GM21390 (cell line): ENCODE measurements at regions not wholly inside any gene's neighbourhood (a gene's known extent, or its start where the extent isn't known, plus 50 kb on each side); places are given as distances from the start of the nearest gene placed in this dataset.
"Not testable (repeated sequence)": the region's sequence is repeated elsewhere in the genome, so short reads cannot be mapped to it uniquely, and the experiment has no call there.

Experiments used
- ATAC-seq: cut with Tn5 transposase; IDR thresholded peaks from one replicate; pipeline ENCODE4 v1.9.1; 2021; ENCODE audit not compliant: unreplicated experiment

GRCh38 chr20:53857723-53858236, 212.6 kb downstream of the BCAS1 start:
- ATAC-seq: no peak

GRCh38 chr20:53856300-53857295, 213.8 kb downstream of the BCAS1 start:
- no peak for ATAC-seq

- ATAC-seq: no peak
Measured at GRCh38 chr20:53855733-53856132, 214.7 kb downstream of the BCAS1 start.

GRCh38 chr20:53854609-53854926, 215.8 kb downstream of the BCAS1 start:
- not testable (repeated sequence) for ATAC-seq

- no peak for ATAC-seq
Measured at GRCh38 chr20:53853111-53853713, 217.2 kb downstream of the BCAS1 start.

GRCh38 chr20:53852691-53853090, 217.7 kb downstream of the BCAS1 start:
- no peak for ATAC-seq

GRCh38 chr20:53852014-53852413, 218.4 kb downstream of the BCAS1 start:
- ATAC-seq: no peak

- no peak for ATAC-seq
Measured at GRCh38 chr20:53850319-53850718, 220.1 kb downstream of the BCAS1 start.

GRCh38 chr20:53849471-53850059, 220.8 kb downstream of the BCAS1 start:
- ATAC-seq: no peak

- no peak for ATAC-seq
Measured at GRCh38 chr20:53848304-53848703, 222.1 kb downstream of the BCAS1 start.

GRCh38 chr20:53847837-53848170, 222.6 kb downstream of the BCAS1 start:
- ATAC-seq: no peak

- ATAC-seq: no peak
Measured at GRCh38 chr20:53847139-53847836, 223.1 kb downstream of the BCAS1 start.

- ATAC-seq: no peak
Measured at GRCh38 chr20:53846640-53847039, 223.8 kb downstream of the BCAS1 start.

- ATAC-seq: no peak
Measured at GRCh38 chr20:53845980-53846379, 224.4 kb downstream of the BCAS1 start.

- no peak for ATAC-seq
Measured at GRCh38 chr20:53844259-53844658, 226.1 kb downstream of the BCAS1 start.

- ATAC-seq: no peak
Measured at GRCh38 chr20:53843645-53844044, 226.7 kb downstream of the BCAS1 start.

- ATAC-seq: no peak
Measured at GRCh38 chr20:53842301-53843099, 227.9 kb downstream of the BCAS1 start.

GRCh38 chr20:53841741-53842140, 228.7 kb downstream of the BCAS1 start:
- no peak for ATAC-seq

GRCh38 chr20:53840532-53840931, 229.9 kb downstream of the BCAS1 start:
- no peak for ATAC-seq

- peak; percentile 60 for ATAC-seq
Measured at GRCh38 chr20:53839423-53840176, 230.8 kb downstream of the BCAS1 start.
